Activated CD8-positive, alpha-beta memory T cell treated with anti-CD3 and anti-CD28 coated beads, Interleukin-2, amount 50 U/mL, for 24 hours (primary cell): ENCODE measurements at regions not wholly inside any gene's neighbourhood (a gene's known extent, or its start where the extent isn't known, plus 50 kb on each side); places are given as distances from the start of the nearest gene placed in this dataset.
A peak's percentile ranks its signal among the peaks of the same experiment; 100 is the strongest.

ENCODE experiments used
- DNase-seq: peaks from one replicate; pipeline ENCODE4 v3.0.0-alpha.2; 2020; ENCODE audit errors: extremely low read depth

DNA sequence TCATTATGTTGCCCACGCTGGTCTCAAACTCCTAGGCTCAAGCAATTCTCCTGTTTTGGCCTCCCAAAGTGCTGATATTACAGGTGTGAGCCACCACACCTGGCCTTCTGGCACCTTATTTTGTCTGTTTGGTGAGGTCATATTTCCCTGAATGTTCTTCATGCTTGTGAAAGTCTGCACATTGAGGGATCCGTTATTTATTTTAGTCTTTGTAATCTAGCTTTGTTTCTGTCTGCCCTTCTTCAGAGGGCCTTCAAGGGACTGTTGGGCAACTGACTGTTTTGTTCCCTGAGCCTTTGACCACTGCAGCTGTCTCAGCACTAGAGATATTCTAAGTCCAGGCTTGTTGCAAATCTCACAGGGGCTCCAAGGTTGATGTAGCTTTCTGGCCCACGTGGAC, 110.5 kb upstream of the RFC3 start:
- no peak for DNase-seq

DNA sequence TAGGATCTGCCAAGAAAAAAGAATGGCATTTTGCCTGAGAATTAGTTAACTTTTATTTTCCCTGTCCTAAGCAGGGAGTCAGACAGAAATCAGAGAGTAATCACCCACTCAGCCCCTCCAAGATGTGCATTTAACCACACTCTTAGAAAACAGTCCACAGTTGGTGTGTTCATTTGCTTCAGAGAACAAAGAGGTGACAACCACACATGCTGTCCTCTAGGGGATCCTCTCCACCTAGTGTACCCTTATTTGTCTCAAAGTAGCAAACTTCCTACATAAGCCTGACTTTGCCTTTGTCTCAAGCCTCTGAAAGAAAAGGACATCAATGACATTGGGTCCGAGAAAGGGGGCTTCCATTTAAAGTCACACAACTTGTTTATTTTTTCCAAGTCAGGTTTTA, 107.0 kb upstream of the RFC3 start:
- no peak for DNase-seq

DNA sequence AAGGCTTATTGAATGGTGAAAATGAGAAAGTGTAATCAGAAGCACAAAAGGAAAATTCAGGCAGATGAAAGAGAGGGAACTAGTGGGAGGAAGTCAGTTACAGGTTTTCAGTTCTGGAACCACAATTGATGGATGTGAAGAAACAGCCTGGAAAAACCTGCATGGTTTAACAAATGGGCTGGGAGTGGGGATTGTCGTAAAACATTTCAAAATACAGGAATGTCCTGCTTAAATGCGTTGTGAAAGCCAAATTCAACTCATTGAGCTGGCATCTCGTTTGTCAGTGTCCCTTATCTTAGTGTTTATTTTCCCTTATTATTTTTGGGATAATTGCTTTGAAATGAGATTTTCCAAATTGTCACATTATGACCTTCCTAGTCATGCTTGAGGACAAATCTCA, 106.5 kb upstream of the RFC3 start:
- no peak for DNase-seq

DNA sequence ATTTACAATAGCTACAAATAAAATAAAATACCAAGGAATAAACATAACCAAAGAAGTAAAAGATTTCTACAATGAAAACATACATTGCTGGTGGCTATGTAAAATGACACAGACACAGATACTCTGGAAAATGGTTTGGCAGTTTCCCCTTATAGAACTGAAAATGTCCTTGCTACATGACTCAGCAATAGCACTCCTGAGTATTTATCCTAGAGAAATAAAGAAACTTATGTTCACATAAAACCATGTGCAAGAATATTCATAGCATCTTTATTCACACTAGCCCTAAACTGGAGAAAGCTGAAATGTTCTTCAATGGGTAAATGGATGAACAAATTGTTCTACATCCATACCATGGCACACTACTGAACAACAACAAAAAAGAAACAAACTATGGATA, 100.2 kb upstream of the RFC3 start:
- DNase-seq, result no peak

DNA sequence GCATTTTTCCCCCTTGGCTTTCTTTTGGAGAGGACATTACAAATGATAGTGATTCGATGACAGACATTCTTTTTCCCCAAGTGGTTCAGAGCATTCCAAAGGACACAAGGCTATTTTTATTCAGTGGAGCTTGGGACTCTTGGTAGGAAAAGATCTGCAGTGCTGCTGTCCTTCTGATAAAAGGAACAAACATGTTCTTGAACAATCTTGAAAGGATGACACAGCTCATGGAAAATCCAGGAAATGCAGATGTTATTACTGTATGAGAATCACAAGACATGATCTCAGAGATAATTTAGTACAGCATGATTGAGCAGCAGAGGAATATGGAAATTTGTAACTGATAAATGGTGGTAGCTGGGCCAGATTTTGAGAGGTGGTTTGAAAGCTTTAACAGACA, 96.2 kb upstream of the RFC3 start:
- no peak for DNase-seq

DNA sequence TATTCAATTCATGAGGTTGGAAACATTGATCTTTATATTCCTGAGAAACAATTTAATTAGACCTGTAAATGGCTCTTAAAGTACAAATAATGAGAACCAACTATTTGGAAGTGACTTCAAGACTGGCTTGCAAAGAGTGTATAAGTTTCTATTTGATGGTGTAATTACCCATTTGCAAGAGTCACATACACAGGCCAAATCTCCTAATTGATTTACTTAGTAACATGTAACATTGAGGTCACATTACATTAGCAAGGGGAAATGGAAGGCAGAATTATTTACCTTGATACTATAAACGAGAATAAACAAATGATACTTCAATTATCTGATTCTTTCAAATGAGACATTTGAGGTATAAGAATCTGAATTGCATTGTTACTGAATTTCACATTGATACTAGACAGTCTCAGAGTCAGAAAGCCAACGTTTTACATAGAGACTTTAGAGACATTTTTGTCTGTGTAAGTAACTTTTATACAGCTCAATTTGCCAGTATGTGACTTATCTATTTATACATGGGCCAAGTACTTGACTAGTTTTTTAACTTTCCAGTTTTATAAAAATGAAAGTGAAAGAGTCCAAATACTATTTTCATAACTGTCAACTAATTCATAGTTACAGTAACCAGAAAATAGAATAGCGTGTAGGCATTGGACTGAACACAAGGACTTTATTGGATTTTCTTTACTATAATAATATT, 95.6 kb upstream of the RFC3 start:
- no peak for DNase-seq

DNA sequence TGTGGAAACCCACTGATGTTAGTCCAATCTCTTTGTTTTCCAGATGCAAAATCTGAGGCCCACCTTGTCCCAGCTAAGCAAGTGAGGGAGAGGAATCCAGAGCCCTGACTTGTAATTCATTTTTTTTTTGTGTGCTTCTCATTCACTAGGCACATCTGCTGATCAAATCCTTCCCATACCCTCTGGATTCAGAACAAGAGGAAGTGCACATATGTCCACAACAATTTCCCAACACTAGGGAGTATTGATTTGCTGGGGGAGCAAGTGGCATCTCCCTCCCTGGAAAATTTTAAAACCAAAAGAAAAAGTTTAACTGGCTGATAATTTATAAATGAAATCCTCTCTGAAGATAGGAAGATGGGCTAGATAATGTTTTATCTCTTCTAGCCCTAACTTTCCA, 94.6 kb upstream of the RFC3 start:
- DNase-seq, result no peak

DNA sequence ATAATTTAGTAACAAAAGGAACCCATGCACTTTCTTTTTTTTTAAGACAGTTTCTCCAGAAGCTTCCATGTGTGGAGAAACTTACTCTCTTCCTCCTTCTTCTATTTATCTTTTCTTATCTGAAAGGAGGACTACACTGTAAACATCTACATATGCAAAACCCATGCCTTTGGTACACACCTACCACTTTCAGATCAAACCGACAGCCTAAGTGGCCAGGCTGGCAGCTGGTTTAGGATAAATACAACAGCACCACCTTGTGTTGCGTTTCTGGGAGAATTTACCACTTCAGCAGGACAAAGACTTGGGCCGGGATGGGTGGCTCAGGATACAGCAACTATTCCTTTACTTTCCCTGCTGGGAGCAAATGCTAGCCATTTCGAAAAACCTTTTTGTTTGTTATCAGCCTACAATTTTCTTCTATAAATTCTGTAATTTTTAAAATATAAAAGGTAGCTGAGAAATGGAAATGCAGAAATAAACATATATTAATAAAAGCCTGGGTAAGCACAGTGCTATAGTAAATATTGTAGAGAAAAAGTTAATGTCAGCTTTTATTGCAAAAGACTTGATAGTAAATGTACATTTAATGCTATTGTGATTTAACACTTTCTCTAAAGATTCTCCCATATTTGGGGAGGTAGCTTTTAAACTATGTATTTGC, 94.0 kb upstream of the RFC3 start:
- DNase-seq, result peak; percentile 23

DNA sequence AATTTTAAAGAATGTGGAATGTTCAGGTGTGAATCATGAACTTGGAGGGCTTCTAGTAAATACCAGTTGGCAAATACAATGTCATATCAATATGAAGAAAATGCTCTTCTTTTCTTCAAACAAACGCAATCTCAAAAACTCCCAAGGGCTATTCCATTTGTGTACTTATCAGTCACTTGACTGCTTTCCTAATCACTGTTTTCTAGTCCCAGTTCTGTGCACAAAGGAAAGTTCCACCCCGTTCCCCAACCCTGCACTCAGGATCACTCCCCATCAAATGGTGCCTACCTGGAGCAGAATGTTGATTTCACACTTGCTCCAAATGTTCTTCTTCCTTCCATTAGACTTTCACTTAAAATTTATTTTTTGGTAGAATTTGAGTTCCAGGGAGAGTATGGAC, 92.6 kb upstream of the RFC3 start:
- no peak for DNase-seq

DNA sequence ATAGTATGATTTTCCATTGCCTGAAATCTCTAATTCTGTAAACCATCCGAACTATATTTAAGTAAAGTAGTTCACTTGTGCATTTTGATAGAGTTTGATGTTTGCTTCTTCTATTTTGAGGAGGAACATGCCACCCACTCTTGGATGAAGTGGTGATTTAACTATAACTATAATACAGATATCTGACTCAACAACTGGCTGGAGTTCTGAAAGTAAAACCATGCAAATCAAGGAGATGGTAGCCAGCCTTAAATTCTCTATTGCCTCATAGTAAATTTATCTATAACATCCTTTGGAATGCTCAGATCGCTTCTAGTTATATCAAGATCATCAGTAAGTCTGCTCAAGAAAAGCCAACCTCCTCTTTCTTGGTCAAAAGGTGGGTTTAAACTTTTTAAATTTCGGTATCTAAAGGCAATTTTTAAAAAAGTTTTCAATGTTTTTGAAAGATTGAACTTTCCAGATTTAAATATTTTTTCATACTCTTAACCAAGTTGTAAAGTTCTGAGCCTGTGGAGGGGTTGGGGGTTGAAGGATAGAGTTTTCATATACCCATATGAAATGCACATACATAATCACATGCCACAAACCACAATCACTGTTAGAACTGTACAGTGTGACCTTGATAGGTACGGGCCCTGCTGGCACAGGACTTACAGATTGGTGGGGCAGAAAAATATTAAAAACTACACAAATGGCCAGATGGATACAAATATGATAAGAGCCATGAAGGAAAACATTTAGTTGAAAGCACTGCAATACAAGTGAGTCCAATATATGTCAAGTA, 90.5 kb upstream of the RFC3 start:
- DNase-seq, result no peak

DNA sequence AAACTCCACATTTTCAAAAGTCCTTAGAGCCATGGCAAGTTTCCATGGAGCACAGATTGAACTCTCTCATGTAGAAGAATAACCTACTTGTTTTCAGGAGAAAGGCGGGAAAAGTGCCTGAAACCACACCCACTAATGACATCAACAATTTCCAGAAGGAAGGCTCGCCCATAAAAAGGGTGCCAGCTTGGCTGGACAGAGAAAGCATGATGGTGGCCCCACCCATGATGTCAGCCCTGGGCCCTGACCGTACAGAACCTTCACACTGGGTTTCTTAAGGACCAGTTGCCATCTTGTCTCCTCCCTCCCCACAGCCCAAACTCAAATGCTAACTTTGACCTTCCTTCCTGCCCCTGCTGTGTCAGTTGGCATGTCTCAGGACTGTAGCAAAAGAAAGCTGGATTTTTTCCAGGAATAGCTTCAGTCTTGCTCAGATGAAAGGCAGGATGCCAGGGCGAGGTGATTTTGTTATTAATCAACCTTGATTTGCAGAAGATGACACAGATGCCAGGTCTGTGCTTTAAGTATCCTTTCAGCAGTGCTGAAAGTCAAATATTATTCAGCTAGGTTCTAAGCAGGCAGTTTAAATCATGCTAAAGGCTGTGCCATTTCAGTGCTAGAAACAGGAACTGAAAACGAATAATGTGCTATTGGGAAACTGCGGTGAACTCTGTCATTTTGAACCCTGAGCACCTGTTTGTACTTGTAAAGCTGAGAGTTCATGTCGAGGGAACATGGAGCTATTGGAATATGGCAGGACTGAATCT, 89.5 kb upstream of the RFC3 start:
- no peak for DNase-seq

DNA sequence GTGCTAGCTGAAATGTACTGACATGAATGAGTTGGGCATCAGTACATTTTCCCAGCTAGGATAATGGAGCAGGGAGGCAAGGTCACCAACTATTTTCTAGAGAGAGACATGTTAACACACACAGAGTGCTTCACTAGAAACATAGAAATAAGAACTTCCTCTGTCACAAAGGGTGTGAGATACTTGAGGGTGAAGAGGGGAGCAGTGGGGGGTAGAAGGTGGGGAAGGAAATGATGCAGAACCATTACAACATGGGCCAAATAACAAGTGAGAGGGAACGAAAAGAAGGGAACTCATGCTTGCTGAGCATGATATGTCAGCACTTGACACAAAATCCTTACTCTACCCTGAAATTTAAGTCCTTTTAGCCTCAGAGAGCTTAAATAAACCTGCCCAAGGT, 87.8 kb upstream of the RFC3 start:
- DNase-seq, result no peak

DNA sequence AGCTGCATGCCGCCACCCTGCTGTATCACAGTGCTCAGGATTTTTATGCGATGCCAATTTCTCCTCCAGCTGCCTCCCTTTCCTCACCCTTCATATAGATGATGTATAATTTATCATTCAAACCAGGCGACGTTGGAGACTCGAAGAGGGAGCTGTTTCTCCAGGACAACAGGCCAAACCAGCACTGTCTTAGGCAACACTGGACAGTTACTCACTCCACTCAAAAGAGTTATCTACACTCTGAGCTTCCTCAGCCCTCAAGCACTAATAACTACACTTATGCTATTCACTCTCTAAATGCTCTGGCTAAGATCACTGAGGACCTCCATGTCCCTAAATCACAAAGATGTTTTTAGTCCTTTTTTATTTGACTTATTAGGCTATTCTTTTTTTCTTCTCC, 87.3 kb upstream of the RFC3 start:
- no peak for DNase-seq

DNA sequence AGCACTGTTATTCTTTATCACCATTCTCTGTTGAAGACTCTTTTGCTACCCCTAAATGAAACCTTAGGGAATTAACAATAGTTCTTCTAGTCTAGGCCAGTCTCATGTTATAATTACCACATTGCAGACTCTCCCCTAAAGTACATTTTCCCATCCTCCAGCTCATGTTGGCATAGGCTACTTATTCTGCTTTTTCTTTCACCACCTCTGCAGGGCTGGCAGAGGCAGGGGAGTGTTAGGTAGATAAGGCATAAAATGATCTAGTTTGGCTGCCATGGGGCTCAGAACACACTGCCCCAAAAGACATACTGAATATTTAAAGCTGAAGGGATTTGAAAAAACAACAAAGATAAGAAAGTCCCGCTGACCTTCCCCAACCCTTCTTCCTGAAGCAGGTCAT, 82.7 kb upstream of the RFC3 start:
- no peak for DNase-seq

DNA sequence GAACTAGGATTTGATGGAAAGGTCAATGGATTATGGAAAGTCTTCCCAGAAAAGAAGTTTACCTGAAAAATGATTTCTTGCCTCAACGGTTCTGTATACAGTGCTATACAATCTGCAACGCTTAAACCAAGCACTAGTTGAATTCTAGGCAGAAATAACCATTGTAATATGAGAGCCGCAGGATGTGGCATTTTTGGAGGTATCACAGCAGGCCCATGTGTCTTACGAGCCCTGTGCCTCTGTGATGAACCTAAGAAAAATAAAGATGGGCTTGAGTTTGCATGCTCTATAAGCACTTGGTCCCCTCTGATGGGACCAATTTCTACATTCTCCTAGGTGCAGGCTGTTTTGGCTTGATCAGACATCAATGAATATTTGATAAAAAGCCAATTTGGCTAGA, 78.7 kb upstream of the RFC3 start:
- no peak for DNase-seq

DNA sequence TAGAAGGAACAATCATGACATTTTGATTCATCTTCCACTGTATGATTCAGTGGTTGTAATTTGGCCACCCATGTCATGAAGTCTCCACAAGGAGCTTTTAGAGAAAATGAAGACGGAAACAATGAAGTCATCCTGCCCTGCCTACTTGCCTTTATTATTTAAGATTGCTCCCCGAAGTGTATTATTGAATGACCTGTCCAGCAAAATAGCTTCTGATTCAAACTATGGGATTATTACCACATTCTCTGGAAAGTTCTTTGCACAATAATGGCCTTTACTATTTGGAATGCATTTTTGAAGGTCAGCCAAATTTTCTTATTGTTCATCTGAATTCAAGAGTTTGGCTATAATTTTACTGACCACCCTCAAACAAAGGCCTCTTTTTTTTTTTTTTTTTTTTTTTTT, 77.8 kb upstream of the RFC3 start:
- no peak for DNase-seq

DNA sequence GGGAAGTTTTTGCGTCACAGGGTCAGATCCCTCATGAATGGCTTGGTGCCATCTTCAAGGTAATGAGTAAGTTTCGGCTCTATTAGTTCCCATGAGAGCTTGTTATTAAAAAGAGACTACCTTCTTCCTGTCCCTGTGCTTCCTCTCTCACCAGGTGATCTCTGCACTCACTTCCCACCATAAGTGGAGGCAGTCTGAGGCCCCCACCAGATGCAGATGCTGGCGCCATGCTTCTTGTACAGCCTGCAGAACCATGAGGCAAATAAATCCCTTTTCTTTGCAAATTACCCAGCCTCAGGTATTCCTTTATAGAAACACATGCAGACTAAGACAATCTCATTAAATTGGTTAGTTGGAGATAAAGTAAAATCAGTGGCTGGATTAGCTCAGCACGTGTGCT, 75.6 kb upstream of the RFC3 start:
- no peak for DNase-seq

DNA sequence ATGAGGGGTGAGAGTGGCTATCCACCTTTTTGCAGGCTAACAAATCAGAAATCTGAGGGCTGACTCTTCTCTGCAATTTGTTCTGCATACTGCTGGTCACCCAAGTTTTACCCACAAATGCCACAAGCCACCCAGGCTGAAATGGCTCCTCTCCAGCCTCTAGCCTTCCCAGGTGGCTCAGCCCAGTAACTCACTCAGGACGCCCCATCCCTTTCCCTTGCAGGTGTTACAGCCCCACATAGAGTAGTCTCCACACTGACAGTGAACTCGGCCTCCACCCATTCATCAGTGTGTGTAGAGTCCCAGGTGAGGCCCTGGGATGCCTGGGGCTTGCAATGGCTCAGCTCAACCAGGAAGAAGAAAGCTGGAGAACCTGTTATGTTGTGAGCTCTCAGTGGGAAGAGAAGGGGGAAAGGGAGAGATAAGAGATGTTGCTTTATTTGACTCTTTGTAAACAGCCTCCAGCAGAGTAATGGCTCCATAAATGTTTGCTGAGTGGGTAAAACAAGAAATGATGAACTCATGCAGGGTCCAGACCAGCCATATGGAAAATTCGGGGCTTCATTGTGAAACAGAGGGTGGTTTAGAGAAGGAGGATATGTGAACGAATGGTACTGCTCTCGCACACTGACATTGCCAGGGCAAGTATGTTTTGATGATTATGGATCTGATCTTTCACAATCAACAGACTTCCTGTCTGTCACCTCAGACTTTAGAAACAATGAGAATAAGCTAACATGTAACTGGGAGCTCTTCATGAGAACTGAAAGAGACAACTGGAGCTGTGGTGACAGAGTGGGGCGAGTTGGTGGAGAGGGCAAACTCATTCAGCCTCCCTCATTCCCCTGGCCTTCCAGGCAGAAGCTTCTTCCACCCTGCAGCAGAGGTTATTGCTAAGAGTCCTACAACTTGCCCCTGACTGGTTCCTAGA, 74.2 kb upstream of the RFC3 start:
- no peak for DNase-seq

DNA sequence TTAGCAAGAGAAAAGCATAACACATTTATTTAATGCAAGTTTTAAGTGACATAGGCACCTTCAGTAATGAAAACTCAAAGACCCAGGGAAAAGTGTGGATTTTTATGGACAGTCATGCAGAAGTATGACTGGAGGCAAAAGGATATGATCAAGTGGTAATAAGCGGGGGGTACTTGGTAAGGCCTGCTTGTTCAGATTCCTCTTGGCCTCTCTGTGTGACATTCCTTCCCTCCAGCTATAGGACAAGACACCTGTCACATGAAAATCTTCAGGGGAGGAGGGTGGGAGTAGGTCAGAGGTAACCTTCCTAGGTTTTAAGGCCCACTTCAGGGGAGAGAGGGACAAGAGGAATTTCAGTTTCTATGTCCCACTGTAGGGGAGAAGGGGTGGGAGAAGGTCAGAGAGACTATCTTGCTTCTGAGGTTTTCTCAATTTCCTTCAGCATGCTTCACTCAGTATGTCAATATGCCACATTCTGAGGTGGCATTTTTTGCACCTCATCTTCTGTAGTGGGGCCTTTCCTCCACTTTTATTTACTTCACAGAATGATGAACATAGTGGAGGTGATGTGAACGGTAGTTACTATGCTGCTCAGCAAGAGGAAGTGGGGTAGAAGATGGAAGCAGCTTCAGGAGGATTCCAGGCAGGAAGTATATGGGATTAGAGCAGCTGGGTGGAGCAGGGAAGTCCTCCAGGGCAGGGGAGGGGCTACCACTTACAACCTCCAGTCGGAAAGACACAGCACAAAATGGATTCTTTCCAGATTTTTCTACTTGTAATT, 73.2 kb upstream of the RFC3 start:
- no peak for DNase-seq
